ENCODE measurements at regions not wholly inside any gene's neighbourhood (a gene's known extent, or its start where the extent isn't known, plus 50 kb on each side); places are given as distances from the start of the nearest gene placed in this dataset.

GRCh38 chr7:101686030-101686429, 56.9 kb upstream of the MYL10 start:
- Histone ChIP-seq H3K79me2 (ENCODE audit: control insufficient read depth, insufficient read depth, low read length) (no peaks in the 10 kb centered on the region), H3K4me1 (ENCODE audit: control insufficient read depth in 2 of 2, insufficient read depth in 2 of 2, low read length in 2 of 2) (peaks cover 3 to 7% of the 10 kb centered on the region in 2 donors), H2AFZ (ENCODE audit: insufficient read depth, low read depth, low read length, poor library complexity, severe bottlenecking) (no peak overlapping the region), H3K9me3 (ENCODE audit: control extremely low read depth in 1 of 3, control insufficient read depth in 2 of 3, insufficient read depth in 1 of 3, low read length in 2 of 3) (no peaks in the 10 kb centered on the region), H3K27me3 (replicated peaks in 1 of 4; ENCODE audit: control extremely low read depth in 1 of 4, control insufficient read depth in 3 of 4, insufficient read depth in 4 of 4, low read length in 3 of 4) (peaks cover 0 to 12% (median 1%) of the 10 kb centered on the region in 4 experiments), H3K36me3 (replicated peaks in 1 of 2; ENCODE audit: control extremely low read depth in 1 of 2, control insufficient read depth in 1 of 2, extremely low read depth in 1 of 2, insufficient read depth in 2 of 2, low read length in 1 of 2) (no peaks in the 10 kb centered on the region), H3K4me3 (ENCODE audit: control extremely low read depth in 1 of 5, extremely low read depth in 1 of 5, insufficient read depth in 1 of 5, low read depth in 2 of 5, low read length in 4 of 5) (no peak overlapping the region), H3K9ac (ENCODE audit: low read length) (no peak overlapping the region), H3K27ac (ENCODE audit: low read length in 2 of 2) (no peak overlapping the region), H3K4me2 (replicated peaks; ENCODE audit: low read depth, low read length, poor library complexity, severe bottlenecking) (no peak overlapping the region), H4K20me1 (ENCODE audit: control insufficient read depth, insufficient read depth, low read length, poor library complexity, severe bottlenecking) (no peaks in the 10 kb centered on the region)
- 65% methylated on average over 4 of the region's 9 CpGs for WGBS (ENCODE audit: insufficient coverage)
- ATAC-seq (ENCODE audit: low read depth) (no peak), DNase-seq (no peak)
- CTCF ChIA-PET = interaction anchor here (1.0 to 2.2 kb wide), 3 partner anchors 143 to 550 kb away, joined by 3 to 17 read pairs (median 5); no protein-coding TSS in a partner anchor
- peaks cover 5% of the 10 kb centered on the region for H3K27me3 Mint-ChIP-seq
- TF ChIP-seq CTCF (IDR thresholded peaks at IDR 0.05) (no peak), EZH2 (IDR thresholded peaks at IDR 0.05; ENCODE audit: borderline replicate concordance, insufficient read depth, low read depth, low read length, poor library complexity, severe bottlenecking) (no peak)
- H3K4me1 Mint-ChIP-seq = no peaks in the 10 kb centered on the region
- intact Hi-C loops (cut with micrococcal nuclease) = loop anchor here (2.0 to 5.0 kb wide), 4 partner anchors 56 to 587 kb away; no protein-coding TSS in a partner anchor
- H3K9me3 Mint-ChIP-seq (ENCODE audit: insufficient read depth) = no peaks in the 10 kb centered on the region
- H3K27ac Mint-ChIP-seq = no peak overlapping the region
- POLR2A ChIA-PET = no interaction called here
- no peak overlapping the region for H3K4me3 Mint-ChIP-seq

GRCh38 chr7:101687081-101687480, 58.0 kb upstream of the MYL10 start:
- Histone ChIP-seq H3K36me3 (replicated peaks in 1 of 2; ENCODE audit: control extremely low read depth in 1 of 2, control insufficient read depth in 1 of 2, extremely low read depth in 1 of 2, insufficient read depth in 2 of 2, low read length in 1 of 2) (no peaks in the 10 kb centered on the region), H3K4me2 (replicated peaks; ENCODE audit: low read depth, low read length, poor library complexity, severe bottlenecking) (no peak overlapping the region), H3K9me3 (ENCODE audit: control extremely low read depth in 1 of 3, control insufficient read depth in 2 of 3, insufficient read depth in 1 of 3, low read length in 2 of 3) (no peaks in the 10 kb centered on the region), H3K4me1 (ENCODE audit: control insufficient read depth in 2 of 2, insufficient read depth in 2 of 2, low read length in 2 of 2) (peaks cover 3 to 7% of the 10 kb centered on the region in 2 donors), H2AFZ (ENCODE audit: insufficient read depth, low read depth, low read length, poor library complexity, severe bottlenecking) (no peak overlapping the region), H3K9ac (ENCODE audit: low read length) (no peak overlapping the region), H3K79me2 (ENCODE audit: control insufficient read depth, insufficient read depth, low read length) (no peaks in the 10 kb centered on the region), H4K20me1 (ENCODE audit: control insufficient read depth, insufficient read depth, low read length, poor library complexity, severe bottlenecking) (no peaks in the 10 kb centered on the region), H3K27ac (ENCODE audit: low read length in 2 of 2) (no peak overlapping the region), H3K27me3 (replicated peaks in 1 of 4; ENCODE audit: control extremely low read depth in 1 of 4, control insufficient read depth in 3 of 4, insufficient read depth in 4 of 4, low read length in 3 of 4) (peaks cover 0 to 12% (median 1%) of the 10 kb centered on the region in 4 experiments), H3K4me3 (ENCODE audit: control extremely low read depth in 1 of 5, extremely low read depth in 1 of 5, insufficient read depth in 1 of 5, low read depth in 2 of 5, low read length in 4 of 5) (no peak overlapping the region)
- Mint-ChIP-seq H3K27ac (no peak overlapping the region), H3K4me1 (peaks cover under 1% of the 10 kb centered on the region), H3K27me3 (peaks cover 5% of the 10 kb centered on the region), H3K4me3 (no peak overlapping the region), H3K9me3 (ENCODE audit: insufficient read depth) (no peaks in the 10 kb centered on the region)
- ATAC-seq (ENCODE audit: low read depth) = no peak
- peak; percentile 14 for DNase-seq
- 77% methylated on average over 5 of the region's 5 CpGs for WGBS (ENCODE audit: insufficient coverage)
- ChIA-PET CTCF (interaction anchor here (2.2 kb wide), 1 partner anchor 549 kb away, joined by 17 read pairs; no protein-coding TSS in a partner anchor), POLR2A (no interaction called here)
- intact Hi-C loops (cut with micrococcal nuclease) = loop anchor here (2.0 to 5.0 kb wide), 4 partner anchors 55 to 586 kb away; no protein-coding TSS in a partner anchor
- TF ChIP-seq CTCF (IDR thresholded peaks at IDR 0.05) (no peak), EZH2 (IDR thresholded peaks at IDR 0.05; ENCODE audit: borderline replicate concordance, insufficient read depth, low read depth, low read length, poor library complexity, severe bottlenecking) (no peak)
